Stimulated activated CD8-positive, alpha-beta memory T cell treated with anti-CD3 and anti-CD28 coated beads, Interleukin-4, amount 100 ng/mL, for 1 hour (primary cell): ENCODE measurements at regions not wholly inside any gene's neighbourhood (a gene's known extent, or its start where the extent isn't known, plus 50 kb on each side); places are given as distances from the start of the nearest gene placed in this dataset.

Experiments
- DNase-seq, 2 donors: peaks; one replicate each; pipeline ENCODE4 v3.0.0-alpha.2; 2020; ENCODE audit warnings: low read depth in 2 of 2, low spot score in 1 of 2

DNA sequence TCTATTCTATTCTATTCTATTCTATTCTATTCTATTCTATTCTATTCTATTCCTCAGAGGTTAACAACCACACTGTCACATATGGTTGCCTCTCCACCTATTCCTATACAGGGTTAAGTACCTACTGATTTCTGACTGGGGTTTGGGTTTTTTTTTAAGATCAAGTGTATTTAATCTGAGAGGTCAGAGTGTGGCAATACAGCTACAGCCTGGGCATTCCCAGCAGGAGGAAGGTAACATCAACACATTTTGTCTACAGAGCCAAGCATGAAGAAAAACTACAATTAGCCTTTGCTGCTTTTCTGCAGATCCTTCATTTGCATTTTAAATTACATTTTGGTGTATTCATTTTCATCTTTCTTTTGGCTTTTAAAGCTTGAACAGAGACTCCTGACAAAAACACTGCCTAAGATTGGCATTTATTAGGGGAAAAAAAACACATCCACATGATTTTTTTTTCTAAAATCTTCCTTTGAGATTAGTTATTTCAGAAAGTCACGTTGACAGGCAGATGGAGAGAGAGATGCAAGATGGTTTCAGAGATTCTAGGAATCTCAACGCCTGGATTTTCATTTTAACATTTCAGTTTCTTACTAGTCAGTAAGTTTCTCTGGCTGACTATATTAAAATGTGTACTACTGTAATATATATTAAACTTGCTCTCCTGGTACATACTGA is 255.9 kb upstream of the TET2 start:
- DNase-seq, result no peak

DNA sequence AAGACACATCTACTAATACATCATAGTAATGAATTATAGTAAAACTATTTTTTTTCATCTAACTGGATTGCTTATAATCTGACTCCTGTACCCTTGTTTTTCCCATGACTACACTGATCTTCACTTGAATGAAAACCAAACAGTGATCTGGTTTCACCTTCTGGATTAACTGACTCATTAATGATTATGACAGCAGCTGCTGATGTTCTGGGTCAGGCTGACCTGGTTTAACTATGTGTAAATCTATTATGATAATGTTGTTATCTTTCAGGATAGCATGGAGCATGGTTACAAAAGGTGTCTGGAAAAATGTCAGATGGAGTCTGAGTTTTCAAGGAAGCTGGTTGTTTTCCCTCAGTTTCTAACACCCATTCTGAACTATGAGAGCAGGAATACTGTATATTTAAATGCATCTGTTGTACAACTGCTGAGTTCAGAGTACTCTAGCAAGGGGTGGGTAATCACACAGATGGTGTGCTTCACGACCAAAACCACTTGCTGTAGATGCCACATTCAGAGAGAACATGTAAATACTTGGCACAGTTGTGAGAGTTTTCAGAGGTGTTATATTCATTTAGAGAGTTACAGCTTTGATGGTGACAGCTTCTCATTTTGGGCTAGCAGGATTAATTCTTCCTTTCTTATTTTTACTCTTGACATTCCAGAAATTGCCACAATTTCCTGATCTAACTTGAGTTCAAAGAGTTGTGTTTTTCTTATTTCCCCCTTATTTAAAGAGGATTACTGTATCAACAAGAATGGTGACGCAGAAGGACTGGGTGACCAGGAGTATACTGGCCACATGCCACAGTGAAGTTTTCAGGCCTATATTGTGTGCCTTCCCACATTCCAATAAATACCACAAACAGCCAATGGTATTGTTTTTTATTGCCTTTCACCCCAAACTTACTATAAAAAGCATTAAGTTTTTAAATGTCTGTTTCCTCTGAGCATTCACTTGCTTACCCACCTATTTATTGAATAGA is 249.7 kb upstream of the TET2 start:
- no peak for DNase-seq

DNA sequence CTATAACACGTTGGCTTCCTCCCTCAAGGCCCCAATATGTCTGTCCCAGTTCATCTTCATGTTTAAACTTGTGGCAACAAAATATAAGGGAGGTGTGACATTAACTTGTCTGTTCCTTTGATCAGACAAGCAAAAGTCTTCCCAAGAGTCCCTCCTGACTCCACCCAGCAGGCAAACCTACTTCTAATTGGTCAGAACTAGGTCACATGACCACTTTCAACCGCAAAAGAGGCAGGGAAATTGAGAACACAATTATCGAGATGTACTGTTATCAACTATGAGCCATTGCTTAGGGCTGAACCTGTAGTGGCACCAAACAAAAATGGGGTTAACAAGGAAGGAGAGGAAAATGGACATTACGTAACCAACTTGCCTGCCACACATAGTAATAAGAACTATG is 246.8 kb upstream of the TET2 start:
- DNase-seq, result no peak

- DNase-seq, result no peak
These were observed 245.2 kb upstream of the TET2 start for GRCh38 chr4:104901438-104901837.

DNA sequence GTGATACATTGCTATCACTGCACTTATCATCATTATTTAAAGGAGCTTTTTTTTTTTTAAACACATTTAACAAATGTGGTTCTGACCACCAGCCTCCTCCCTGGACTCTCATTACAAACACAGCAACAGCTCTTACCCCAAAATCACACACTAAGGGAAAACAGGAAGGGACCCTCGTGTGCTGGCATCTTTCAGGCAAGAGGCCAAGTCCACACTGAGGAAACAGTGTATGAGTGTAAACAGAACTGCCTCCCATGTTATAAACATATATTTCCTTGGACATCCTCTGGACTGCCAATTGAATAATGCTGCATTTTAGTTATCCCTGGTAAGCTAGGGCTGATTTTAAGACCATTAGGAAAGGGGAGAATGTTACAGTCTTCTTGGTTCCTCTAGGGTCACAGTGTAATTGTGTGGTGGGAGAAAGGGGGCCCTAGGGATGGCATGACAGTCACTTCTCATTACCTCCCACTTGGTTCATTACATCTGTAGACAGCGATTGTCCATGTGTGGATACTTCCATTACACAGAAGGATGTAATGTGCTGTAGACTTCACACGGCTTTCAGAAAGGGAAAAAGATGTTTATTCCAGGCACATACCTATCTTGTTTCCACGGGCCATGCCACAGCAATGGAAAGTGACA is 244.6 kb upstream of the TET2 start:
- DNase-seq, result no peak

DNA sequence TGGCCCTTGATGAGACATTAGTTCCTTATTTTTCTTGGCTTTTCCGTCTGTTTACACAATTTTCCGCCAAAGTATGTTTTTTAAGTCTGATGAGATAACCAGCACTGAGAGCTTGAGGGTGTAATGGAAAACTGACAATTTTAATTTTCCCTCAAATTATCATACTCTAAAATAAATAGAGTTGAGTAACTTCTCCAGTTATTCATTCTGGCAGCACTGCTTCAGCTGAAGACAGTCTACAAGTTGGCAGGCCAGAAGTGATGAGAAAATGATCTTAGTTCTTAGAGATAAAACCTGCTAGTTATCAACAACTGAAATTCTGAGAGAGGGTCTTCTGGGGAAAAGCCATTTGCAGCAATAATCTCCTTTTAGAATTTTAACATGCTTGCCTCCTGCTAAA is 241.6 kb upstream of the TET2 start:
- no peak for DNase-seq

DNA sequence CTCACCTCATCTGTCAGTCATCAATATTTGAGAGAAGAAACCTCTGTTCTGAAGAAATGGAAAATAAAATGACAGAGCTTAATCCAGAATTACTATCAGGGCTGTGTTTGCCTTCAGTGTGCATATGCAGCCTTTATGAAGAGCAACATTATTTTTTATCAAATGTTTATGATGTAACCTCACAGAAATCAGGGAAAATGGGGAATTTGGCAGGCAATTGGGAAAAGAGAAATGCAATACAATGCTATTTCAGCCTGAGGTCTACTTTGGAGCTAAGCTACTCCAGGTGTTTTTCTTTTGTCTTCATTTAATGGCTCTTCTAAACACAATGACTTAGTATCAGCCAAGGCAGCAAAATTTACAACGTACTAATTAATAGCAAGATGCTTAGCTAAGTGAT is 241.1 kb upstream of the TET2 start:
- no peak for DNase-seq

DNA sequence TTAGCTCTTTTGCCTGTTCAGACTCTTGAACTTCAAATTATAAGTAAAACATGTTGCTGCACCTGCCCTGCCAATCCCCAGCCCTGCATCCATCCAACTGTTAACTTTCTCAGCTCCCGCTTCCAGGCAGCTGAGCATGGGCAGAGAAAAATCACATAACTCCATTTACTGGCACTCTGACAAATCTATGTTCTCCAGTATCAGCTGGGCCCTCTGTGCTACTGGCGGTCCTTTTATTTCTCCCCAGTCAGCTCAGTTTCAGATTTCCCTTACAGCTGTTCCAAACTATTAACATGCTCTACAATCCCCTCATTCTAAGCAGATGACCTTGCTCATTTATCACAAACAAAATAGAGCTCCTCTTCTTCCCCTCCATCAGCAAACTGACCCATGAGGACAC is 240.4 kb upstream of the TET2 start:
- DNase-seq, result no peak

DNA sequence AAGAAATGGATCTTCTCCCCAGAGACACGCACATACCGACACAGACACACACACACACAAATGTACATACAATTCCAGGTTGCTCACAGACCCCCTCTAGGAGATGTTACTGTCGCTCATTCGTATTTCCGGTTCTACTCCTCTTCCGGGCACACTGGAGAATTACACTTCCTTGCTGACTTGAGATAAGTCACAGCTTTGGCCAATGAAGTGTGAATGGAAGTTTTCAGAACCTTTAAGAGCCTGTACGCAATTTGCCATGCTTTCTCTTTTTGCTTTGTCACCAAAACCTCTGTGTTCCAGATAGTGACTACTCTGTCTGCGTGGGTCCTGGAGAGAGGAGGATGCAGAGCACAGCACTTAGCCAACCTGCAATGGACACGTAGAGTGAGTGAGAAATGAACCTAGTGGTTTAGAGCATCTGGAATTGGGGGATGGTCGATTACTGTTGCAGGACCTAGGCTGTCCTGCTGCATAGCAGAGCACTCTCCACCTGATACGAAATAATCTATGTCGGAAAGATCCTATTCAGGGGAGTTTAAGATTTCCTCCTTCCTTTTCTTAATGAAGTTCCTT is 239.5 kb upstream of the TET2 start:
- no peak for DNase-seq

GRCh38 chr4:104907991-104908390 is 238.7 kb upstream of the TET2 start:
- DNase-seq, result no peak

GRCh38 chr4:104909376-104909775 is 237.3 kb upstream of the TET2 start:
- DNase-seq, result no peak

GRCh38 chr4:104912518-104912917 is 234.2 kb upstream of the TET2 start:
- DNase-seq, result no peak

GRCh38 chr4:104915373-104915772 is 231.3 kb upstream of the TET2 start:
- no peak for DNase-seq

DNA sequence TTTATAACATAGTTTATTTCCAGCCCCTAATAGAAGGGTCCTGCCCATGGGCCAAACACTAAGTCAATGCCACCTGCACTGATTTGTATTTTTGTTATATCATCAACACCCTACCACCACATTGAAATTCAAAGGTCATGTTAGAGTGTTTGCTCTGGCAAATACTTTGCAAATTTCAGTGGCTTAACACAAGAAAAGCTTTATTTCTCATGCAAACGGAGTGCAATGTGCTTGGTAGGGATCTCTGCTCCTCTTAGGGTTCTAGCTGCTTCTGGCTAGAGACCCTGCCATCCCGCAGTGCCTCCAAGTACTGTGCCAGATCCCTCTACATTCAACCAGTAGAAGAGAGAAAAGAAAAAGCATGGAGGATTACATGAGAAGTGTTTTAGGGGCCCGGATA is 230.8 kb upstream of the TET2 start:
- DNase-seq, result no peak

DNA sequence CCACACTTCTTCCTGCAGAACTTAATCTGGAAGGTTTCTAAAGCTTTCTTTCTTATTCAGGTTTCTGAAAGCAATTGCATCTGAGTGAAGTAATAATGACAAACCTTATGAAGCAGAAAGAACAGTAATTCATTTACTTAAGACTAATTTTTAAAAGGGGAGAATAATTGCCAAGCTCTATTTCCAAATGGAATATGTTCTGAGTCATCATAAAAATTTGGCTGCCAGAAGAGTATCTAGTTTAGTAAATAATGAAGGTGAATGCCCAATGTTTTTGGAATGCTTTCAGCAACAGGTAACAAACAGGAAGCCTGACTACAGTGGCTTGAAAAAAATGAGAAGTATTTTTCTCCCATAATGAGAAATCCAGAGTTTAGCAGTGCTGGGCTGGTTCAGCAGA is 227.3 kb upstream of the TET2 start:
- no peak for DNase-seq

- DNase-seq, result no peak
These were observed 216.4 kb upstream of the TET2 start for GRCh38 chr4:104930298-104930697.

- DNase-seq, result peak; percentile 18 to 22
These were observed 215.6 kb upstream of the TET2 start for GRCh38 chr4:104930745-104931736.

DNA sequence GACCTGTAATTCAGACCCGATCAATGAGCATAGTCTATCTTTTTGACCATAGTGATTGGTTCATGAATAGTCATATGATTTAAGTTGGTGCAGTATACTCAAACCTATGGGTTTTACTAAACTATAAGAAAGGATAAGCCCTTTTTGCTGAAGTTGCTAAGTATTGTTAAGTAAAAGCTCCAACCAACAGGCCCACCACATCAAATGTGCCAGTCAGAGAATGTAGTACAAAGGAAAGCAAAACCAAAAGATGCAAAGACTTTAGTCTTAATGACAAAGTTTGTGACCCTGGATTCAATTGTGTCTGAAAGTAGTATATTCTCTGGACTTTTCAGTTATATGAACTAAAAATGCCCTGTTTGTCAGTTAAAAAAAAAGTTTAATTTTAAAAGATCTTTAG is 208.1 kb upstream of the TET2 start:
- DNase-seq, result no peak

- DNase-seq, result no peak
These were observed 205.7 kb upstream of the TET2 start for GRCh38 chr4:104940927-104941326.

- no peak for DNase-seq
These were observed 205.0 kb upstream of the TET2 start for GRCh38 chr4:104941661-104942062.
